ENCODE measurements at regions not wholly inside any gene's neighbourhood (a gene's known extent, or its start where the extent isn't known, plus 50 kb on each side); places are given as distances from the start of the nearest gene placed in this dataset.
"Not testable (repeated sequence)": the region's sequence is repeated elsewhere in the genome, so short reads cannot be mapped to it uniquely, and the experiment has no call there.

GRCh38 chr12:30166006-30166795 is 382.5 kb upstream of the TMTC1 start:
- no peak for TF ChIP-seq RAD21 (IDR thresholded peaks at IDR 0.05)
- no peak for TF ChIP-seq FOXA2 (IDR thresholded peaks at IDR 0.05)
- TF ChIP-seq REST (IDR thresholded peaks at IDR 0.05) = no peak
- TF ChIP-seq NR2F2 (IDR thresholded peaks at IDR 0.05) = no peak
- TF ChIP-seq EGR1 (IDR thresholded peaks at IDR 0.05; ENCODE audit: low read depth in 2 of 2) = no peak
- TF ChIP-seq ATF3 (IDR thresholded peaks at IDR 0.05) = no peak
- TF ChIP-seq GABPA (IDR thresholded peaks at IDR 0.05 in 1 of 2, conservative IDR thresholded peaks at IDR 0.05 in 1 of 2) = no peak
- no peak for TF ChIP-seq HNF4G (IDR thresholded peaks at IDR 0.05)
- no peak for TF ChIP-seq SP1 (IDR thresholded peaks at IDR 0.05)
- TF ChIP-seq TAF1 (conservative IDR thresholded peaks at IDR 0.05) = no peak
- WGBS = 82% methylated on average over 4 of the region's 4 CpGs
- Histone ChIP-seq H3K27ac (ENCODE audit: low read depth in 1 of 2, low read length in 2 of 2) (no peak overlapping the region), H3K27me3 (ENCODE audit: control insufficient read depth in 4 of 4, insufficient read depth in 4 of 4, low read length in 3 of 4) (no peaks in the 10 kb centered on the region), H3K4me3 (ENCODE audit: low read depth in 1 of 3, low read length in 3 of 3) (no peak overlapping the region), H3K4me1 (ENCODE audit: control insufficient read depth in 4 of 4, insufficient read depth in 4 of 4, low read length in 3 of 4) (peaks cover 0 to 2% (median 0%) of the 10 kb centered on the region in 4 donors), H3K9ac (ENCODE audit: low read depth in 1 of 2, low read length in 2 of 2) (no peak overlapping the region), H3K36me3 (ENCODE audit: control insufficient read depth in 4 of 4, insufficient read depth in 3 of 4, low read depth in 1 of 4, low read length in 3 of 4) (no peaks in the 10 kb centered on the region), H3K9me3 (ENCODE audit: control insufficient read depth in 4 of 4, low read length in 3 of 4) (peaks cover 0 to 8% (median 0%) of the 10 kb centered on the region in 4 donors)
- no peak for DNase-seq (ENCODE audit: low spot score)

DNA sequence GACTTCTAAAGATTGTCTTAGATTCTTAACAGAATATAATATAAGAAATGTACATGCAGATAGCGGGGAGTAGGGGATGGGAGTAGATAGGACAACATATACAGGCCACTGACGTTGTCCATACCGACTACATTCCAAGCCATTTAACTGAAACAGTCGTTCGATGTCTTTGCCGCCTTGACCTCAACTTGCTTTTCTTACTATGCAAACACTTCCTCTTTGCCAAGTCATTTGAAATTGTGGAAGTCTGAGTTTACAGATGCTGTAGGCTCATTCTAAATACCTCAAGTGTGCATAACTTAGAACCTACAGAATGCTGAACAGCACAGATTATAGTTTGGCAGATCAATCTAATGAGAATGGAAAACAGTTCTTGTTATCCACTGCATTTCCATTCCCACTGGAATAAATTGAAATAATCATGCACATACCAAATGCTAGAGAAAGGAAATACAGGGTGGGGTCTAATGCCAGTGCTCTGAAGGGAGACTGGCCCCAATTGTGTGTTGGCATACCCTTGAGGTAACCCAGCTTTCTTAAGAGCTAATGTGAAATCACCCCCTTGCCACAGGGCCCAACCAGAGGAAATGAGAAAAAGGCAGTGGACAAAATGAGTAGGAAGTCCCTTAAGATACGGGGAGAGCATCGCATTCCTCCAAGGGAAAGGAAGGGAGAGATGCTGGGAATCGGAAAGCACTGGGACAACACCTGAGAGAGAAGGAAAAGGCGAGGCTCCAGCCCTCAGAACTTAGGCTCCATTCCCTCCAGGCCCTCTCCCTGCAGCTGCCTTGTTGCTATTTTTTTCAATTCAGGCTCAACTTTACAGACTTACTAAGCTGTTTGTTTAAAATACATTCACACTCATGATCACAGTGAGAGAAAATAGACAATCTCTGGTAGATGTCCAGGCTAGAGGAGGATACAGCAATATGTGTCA is 380.9 kb upstream of the TMTC1 start:
- no peak for TF ChIP-seq NR2F2 (IDR thresholded peaks at IDR 0.05)
- TF ChIP-seq EGR1 (IDR thresholded peaks at IDR 0.05; ENCODE audit: low read depth in 2 of 2) = no peak
- TF ChIP-seq SP1 (IDR thresholded peaks at IDR 0.05) = no peak
- TF ChIP-seq FOXA1 (IDR thresholded peaks at IDR 0.05) = no peak
- no peak for TF ChIP-seq REST (IDR thresholded peaks at IDR 0.05)
- no peak for TF ChIP-seq RAD21 (IDR thresholded peaks at IDR 0.05)
- TF ChIP-seq, protein P1, sequence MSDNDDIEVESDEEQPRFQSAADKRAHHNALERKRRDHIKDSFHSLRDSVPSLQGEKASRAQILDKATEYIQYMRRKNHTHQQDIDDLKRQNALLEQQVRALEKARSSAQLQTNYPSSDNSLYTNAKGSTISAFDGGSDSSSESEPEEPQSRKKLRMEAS (IDR thresholded peaks at IDR 0.05) = no peak
- TF ChIP-seq JUND (IDR thresholded peaks at IDR 0.05) = no peak
- 77% methylated on average over 10 of the region's 10 CpGs for WGBS
- H3K4me1 ChIP-seq (ENCODE audit: control insufficient read depth in 4 of 4, insufficient read depth in 4 of 4, low read length in 3 of 4) = no peaks in the 10 kb centered on the region
- DNase-seq (ENCODE audit: low spot score) = no peak
- H3K4me3 ChIP-seq (ENCODE audit: low read depth in 1 of 3, low read length in 3 of 3) = no peak overlapping the region
- H3K9ac ChIP-seq (ENCODE audit: low read depth in 1 of 2, low read length in 2 of 2) = no peak overlapping the region
- no peaks in the 10 kb centered on the region for H3K27me3 ChIP-seq (ENCODE audit: control insufficient read depth in 4 of 4, insufficient read depth in 4 of 4, low read length in 3 of 4)
- no peaks in the 10 kb centered on the region for H3K36me3 ChIP-seq (ENCODE audit: control insufficient read depth in 4 of 4, insufficient read depth in 3 of 4, low read depth in 1 of 4, low read length in 3 of 4)
- H3K9me3 ChIP-seq (ENCODE audit: control insufficient read depth in 4 of 4, low read length in 3 of 4) = peaks cover 0 to 7% (median 0%) of the 10 kb centered on the region in 4 donors
- no peak overlapping the region for H3K27ac ChIP-seq (ENCODE audit: low read depth in 1 of 2, low read length in 2 of 2)

- H3K36me3 ChIP-seq (ENCODE audit: control insufficient read depth in 4 of 4, insufficient read depth in 3 of 4, low read depth in 1 of 4, low read length in 3 of 4); H3K4me3 ChIP-seq (ENCODE audit: low read depth in 1 of 3, low read length in 3 of 3); H3K4me1 ChIP-seq (ENCODE audit: control insufficient read depth in 4 of 4, insufficient read depth in 4 of 4, low read length in 3 of 4); H3K27ac ChIP-seq (ENCODE audit: low read depth in 1 of 2, low read length in 2 of 2); H3K27me3 ChIP-seq (ENCODE audit: control insufficient read depth in 4 of 4, insufficient read depth in 4 of 4, low read length in 3 of 4); H3K9ac ChIP-seq (ENCODE audit: low read depth in 1 of 2, low read length in 2 of 2); H3K9me3 ChIP-seq (ENCODE audit: control insufficient read depth in 4 of 4, low read length in 3 of 4); DNase-seq (ENCODE audit: low spot score): not testable (repeated sequence)
- WGBS = 95% methylated on average over 22 of the region's 22 CpGs
Observed at GRCh38 chr12:30156833-30157232, 373.1 kb upstream of the TMTC1 start.
